Mesendoderm (in vitro differentiated cells): ENCODE measurements at regions not wholly inside any gene's neighbourhood (a gene's known extent, or its start where the extent isn't known, plus 50 kb on each side); places are given as distances from the start of the nearest gene placed in this dataset.

Experiments used
- DNase-seq: peaks from one replicate; pipeline ENCODE4 v3.0.0; 2013
- H2AK5ac ChIP-seq: 2 replicates; pipeline ENCODE4 v1.6.1; 2013; ENCODE audit warnings: low read length, inconsistent platforms
- H2BK120ac ChIP-seq: 2 replicates; pipeline ENCODE4 v1.6.1; 2013; ENCODE audit warnings: low read depth, mild to moderate bottlenecking, low read length, moderate library complexity, mixed read lengths
- H2BK15ac ChIP-seq: replicated peaks from 2 replicates; pipeline ENCODE4 v1.6.1; 2013; ENCODE audit warnings: low read depth, mild to moderate bottlenecking, moderate library complexity
- H2BK5ac ChIP-seq: 2 replicates; pipeline ENCODE4 v1.6.1; 2013; ENCODE audit warnings: low read length, inconsistent platforms
- H3K18ac ChIP-seq: 2 replicates; pipeline ENCODE4 v1.6.1; 2013; ENCODE audit warnings: mild to moderate bottlenecking, low read length, mixed read lengths
- H3K23ac ChIP-seq: one replicate; pipeline ENCODE4 v1.6.1; 2013; ENCODE audit warnings: low read length
- H3K27ac ChIP-seq: 2 replicates; pipeline ENCODE4 v1.5.1; 2013; ENCODE audit warnings: low read depth, mild to moderate bottlenecking, inconsistent platforms, low read length, moderate library complexity
- H3K27me3 ChIP-seq: 2 replicates; pipeline ENCODE4 v1.6.1; 2013; ENCODE audit warnings: low read length, control low read depth, mild to moderate bottlenecking, inconsistent platforms; ENCODE audit not compliant: insufficient read depth, poor library complexity
- H3K36me3 ChIP-seq: 2 replicates; pipeline ENCODE4 v1.6.1; 2013; ENCODE audit warnings: low read length, inconsistent platforms; ENCODE audit not compliant: control insufficient read depth, insufficient read depth
- H3K4ac ChIP-seq: one replicate; pipeline ENCODE4 v1.6.1; 2013; ENCODE audit warnings: low read depth, mild to moderate bottlenecking, low read length, moderate library complexity
- H3K4me1 ChIP-seq: 2 replicates; pipeline ENCODE4 v1.6.1; 2013; ENCODE audit warnings: low read depth, low read length, inconsistent platforms; ENCODE audit not compliant: control insufficient read depth
- H3K4me2 ChIP-seq: 2 replicates; pipeline ENCODE4 v1.6.1; 2013; ENCODE audit warnings: low read length
- H3K4me3 ChIP-seq: 2 replicates; pipeline ENCODE4 v1.5.1; 2013; ENCODE audit warnings: mild to moderate bottlenecking, low read length
- H3K56ac ChIP-seq: one replicate; pipeline ENCODE4 v1.6.1; 2013; ENCODE audit warnings: low read length
- H3K79me1 ChIP-seq: 2 replicates; pipeline ENCODE4 v1.6.1; 2013; ENCODE audit warnings: low read length, inconsistent platforms
- H3K79me2 ChIP-seq: 2 replicates; pipeline ENCODE4 v1.6.1; 2013; ENCODE audit warnings: mild to moderate bottlenecking, low read length; ENCODE audit not compliant: control insufficient read depth, insufficient read depth
- H3K9ac ChIP-seq: 2 replicates; pipeline ENCODE4 v1.6.1; 2013; ENCODE audit warnings: low read length, inconsistent platforms
- H4K5ac ChIP-seq: one replicate; pipeline ENCODE4 v1.6.1; 2013; ENCODE audit warnings: low read length
- H4K8ac ChIP-seq: one replicate; pipeline ENCODE4 v1.6.1; 2013; ENCODE audit warnings: low read depth, mild to moderate bottlenecking, control low read depth, low read length, moderate library complexity
- WGBS: extraction: QIAGEN DNeasy Blood & Tissue Kit; methylation state at CpG from one replicate; pipeline ENCODE4 v1.1.7; 2013; ENCODE audit warnings: low lambda C conversion rate, missing lambda C conversion rate; ENCODE audit not compliant: insufficient coverage; ENCODE audit errors: extremely low coverage; 5-methylcytosine and 5-hydroxymethylcytosine counted together

DNA sequence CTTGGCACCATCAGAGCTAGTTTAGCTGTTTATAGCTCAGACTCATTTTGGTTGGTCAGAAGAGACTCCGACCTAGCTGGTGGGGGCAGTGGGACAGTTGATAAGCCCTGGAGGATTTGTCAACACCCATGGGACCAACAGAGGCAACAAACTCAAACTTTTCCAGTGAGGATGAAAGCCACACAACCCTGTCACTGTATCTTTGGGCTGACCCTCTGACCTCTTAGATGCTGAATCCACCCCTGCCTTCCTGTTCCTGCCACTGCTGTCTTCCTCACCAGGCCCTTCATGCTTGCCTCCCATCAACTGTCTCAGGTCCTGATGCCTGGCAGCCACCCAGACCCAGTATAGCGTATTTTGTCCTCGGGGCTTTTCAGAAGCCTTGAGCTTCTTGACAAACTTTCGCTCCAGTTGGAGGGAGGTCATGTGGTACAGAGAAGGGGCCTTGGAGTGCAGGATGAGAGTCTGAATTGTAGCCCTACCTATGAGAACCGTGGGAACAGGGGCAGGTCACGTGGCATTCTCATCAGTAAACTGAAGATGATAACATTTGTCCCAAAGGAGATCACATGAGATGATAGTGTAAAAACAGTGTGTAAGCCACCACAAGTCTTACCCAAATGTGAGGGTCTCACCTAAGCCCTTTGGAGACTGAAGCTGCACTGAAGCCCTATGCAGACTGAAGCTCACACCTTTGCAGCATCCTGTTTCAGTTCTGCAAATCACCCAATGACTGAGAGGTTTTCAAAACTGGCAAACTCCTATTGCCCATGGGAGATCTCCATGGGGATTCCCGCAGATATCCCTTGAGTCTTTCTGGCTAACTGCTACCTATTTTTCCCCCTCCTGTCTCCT is 72.0 kb upstream of the F13A1 start:
- no peak for DNase-seq
- H3K56ac ChIP-seq: no peak overlapping the region
- H4K8ac ChIP-seq: no peak overlapping the region
- H3K23ac ChIP-seq: no peak overlapping the region
- no peak overlapping the region for H3K4me2 ChIP-seq
- no CpG with 5 or more reads among the region's 7 CpGs for WGBS
- H2BK120ac ChIP-seq: no peak overlapping the region
- H3K4ac ChIP-seq: no peak overlapping the region
- H3K27ac ChIP-seq: no peak overlapping the region
- no peak overlapping the region for H3K4me3 ChIP-seq
- no peaks in the 10 kb centered on the region for H3K79me1 ChIP-seq
- no peak overlapping the region for H4K5ac ChIP-seq
- no peak overlapping the region for H2AK5ac ChIP-seq
- H2BK15ac ChIP-seq: no peak overlapping the region
- H3K18ac ChIP-seq: no peak overlapping the region
- H3K27me3 ChIP-seq: no peaks in the 10 kb centered on the region
- H2BK5ac ChIP-seq: no peak overlapping the region
- no peak overlapping the region for H3K9ac ChIP-seq
- no peaks in the 10 kb centered on the region for H3K79me2 ChIP-seq
- H3K36me3 ChIP-seq: no peaks in the 10 kb centered on the region
- H3K4me1 ChIP-seq: no peaks in the 10 kb centered on the region

DNA sequence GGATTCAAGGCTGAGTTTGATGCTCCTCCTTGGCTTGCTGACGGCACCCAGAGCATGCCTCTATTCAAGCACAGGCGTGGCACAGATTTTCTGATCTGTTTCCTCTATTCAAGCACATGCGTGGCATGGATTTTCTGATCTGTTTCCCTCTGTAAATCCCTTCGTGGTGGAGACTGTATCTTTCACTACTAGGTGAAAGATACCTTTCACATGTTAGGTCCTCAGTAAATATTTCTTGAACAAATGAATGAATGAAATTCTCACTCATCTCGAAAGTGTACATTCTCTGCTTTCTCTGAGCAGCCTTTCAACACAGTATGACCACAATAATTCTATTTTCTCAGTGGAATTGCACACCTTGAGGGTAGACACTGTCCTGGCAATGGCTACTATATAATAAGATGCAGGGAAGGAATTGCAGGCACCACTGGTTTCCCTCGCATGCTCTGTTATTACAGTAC is 72.6 kb upstream of the F13A1 start:
- no peak overlapping the region for H2BK5ac ChIP-seq
- no peak overlapping the region for H2AK5ac ChIP-seq
- no peaks in the 10 kb centered on the region for H3K4me1 ChIP-seq
- no peak overlapping the region for H3K23ac ChIP-seq
- H3K4ac ChIP-seq: no peak overlapping the region
- no peak overlapping the region for H2BK15ac ChIP-seq
- H4K5ac ChIP-seq: no peak overlapping the region
- no peak overlapping the region for H3K18ac ChIP-seq
- H4K8ac ChIP-seq: no peak overlapping the region
- H3K56ac ChIP-seq: no peak overlapping the region
- DNase-seq: no peak
- no peaks in the 10 kb centered on the region for H3K79me1 ChIP-seq
- no peaks in the 10 kb centered on the region for H3K27me3 ChIP-seq
- no peak overlapping the region for H3K27ac ChIP-seq
- WGBS: no CpG with 5 or more reads among the region's 6 CpGs
- H3K4me3 ChIP-seq: no peak overlapping the region
- H3K9ac ChIP-seq: no peak overlapping the region
- no peaks in the 10 kb centered on the region for H3K79me2 ChIP-seq
- no peak overlapping the region for H3K4me2 ChIP-seq
- no peaks in the 10 kb centered on the region for H3K36me3 ChIP-seq
- H2BK120ac ChIP-seq: no peak overlapping the region

DNA sequence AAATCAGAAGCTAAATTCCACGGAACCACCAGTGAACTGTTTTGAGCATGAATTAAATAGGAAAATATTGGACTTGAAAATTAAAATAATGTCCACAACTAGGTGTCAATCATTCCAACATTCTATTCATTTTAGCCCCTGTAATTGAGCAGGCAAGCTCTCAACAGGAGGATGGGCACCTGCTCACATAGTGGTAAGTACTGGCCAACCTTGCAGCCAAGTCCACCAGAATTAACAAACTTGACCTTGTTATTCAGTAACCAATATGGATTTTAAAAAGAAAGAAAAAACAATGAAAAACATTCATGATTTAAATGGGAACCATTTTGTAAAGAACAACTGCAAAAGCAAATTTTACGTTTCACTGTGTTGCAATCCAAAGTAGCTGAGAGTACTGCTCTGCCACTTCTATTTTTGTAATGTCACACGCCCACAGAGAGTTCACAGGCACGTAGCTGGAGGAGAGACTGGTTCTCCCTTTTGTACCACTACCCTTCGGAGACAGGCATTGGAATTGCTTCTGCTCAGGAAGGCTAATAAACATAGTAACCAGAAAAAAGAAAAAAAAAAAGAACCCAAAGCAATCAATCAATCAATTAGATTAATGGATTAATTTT is 75.2 kb upstream of the F13A1 start:
- Histone ChIP-seq H3K79me1 (no peaks in the 10 kb centered on the region), H3K79me2 (no peaks in the 10 kb centered on the region), H4K8ac (no peak overlapping the region), H3K56ac (no peak overlapping the region), H2AK5ac (no peak overlapping the region), H3K9ac (no peak overlapping the region), H3K4me2 (no peak overlapping the region), H3K4ac (no peak overlapping the region), H3K4me1 (no peaks in the 10 kb centered on the region), H3K4me3 (no peak overlapping the region), H3K18ac (no peak overlapping the region), H3K27me3 (no peaks in the 10 kb centered on the region), H3K27ac (no peak overlapping the region), H2BK120ac (no peak overlapping the region), H2BK5ac (no peak overlapping the region), H3K36me3 (no peaks in the 10 kb centered on the region), H4K5ac (no peak overlapping the region), H2BK15ac (no peak overlapping the region), H3K23ac (no peak overlapping the region)
- DNase-seq: no peak
- no CpG with 5 or more reads among the region's 5 CpGs for WGBS

DNA sequence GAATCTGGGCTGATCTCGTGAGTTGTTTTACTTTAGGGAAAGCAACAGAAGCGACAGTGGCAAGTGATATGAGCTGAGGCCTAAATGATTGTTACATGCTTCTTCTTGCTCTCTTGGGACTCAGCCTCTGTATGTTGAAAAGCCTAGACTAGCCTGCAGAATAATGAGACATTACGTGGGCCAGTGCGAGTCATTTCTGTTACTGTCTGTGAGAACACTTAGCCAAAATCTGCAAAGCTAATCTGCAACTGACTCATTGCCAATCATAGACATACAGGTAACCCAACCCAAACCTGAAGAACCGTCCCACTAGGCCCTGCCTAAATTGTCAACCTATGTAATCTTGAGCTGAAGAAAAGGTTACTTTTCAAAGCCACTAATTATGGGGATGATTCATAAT is 77.4 kb upstream of the F13A1 start:
- Histone ChIP-seq H3K79me1 (no peaks in the 10 kb centered on the region), H3K4ac (no peak overlapping the region), H2BK15ac (no peak overlapping the region), H3K18ac (no peak overlapping the region), H2BK5ac (no peak overlapping the region), H3K23ac (no peak overlapping the region), H2BK120ac (no peak overlapping the region), H3K56ac (no peak overlapping the region), H3K36me3 (no peaks in the 10 kb centered on the region), H4K5ac (no peak overlapping the region), H2AK5ac (no peak overlapping the region), H3K27me3 (no peaks in the 10 kb centered on the region), H3K27ac (no peak overlapping the region), H3K79me2 (no peaks in the 10 kb centered on the region), H4K8ac (no peak overlapping the region), H3K9ac (no peak overlapping the region), H3K4me1 (no peaks in the 10 kb centered on the region), H3K4me2 (no peak overlapping the region), H3K4me3 (no peak overlapping the region)
- WGBS: no CpG with 5 or more reads among the region's 5 CpGs
- no peak for DNase-seq

DNA sequence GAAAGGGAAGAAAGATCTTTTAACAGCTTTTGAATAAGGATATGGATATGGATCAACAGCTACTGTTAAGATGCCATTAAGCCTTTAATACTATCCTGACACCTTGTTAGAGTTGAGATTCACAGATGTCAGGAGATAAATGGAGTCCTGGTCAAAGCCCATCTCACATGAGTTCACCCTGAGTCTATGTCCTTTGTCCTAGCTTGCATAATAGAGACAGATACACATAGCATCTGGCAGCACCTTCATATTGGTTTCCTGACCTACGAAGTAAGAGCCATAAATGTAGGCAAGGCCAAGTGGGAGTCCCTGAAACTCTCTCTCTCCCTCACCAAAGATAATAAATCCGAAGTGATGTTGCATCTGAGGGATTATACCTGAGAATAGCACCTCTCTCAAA is 79.1 kb upstream of the F13A1 start:
- Histone ChIP-seq H3K4me2 (no peak overlapping the region), H2AK5ac (no peak overlapping the region), H3K27ac (no peak overlapping the region), H2BK15ac (no peak overlapping the region), H3K36me3 (no peaks in the 10 kb centered on the region), H2BK120ac (no peak overlapping the region), H4K8ac (no peak overlapping the region), H3K18ac (no peak overlapping the region), H3K9ac (no peak overlapping the region), H3K79me1 (no peaks in the 10 kb centered on the region), H3K4ac (no peak overlapping the region), H2BK5ac (no peak overlapping the region), H3K4me1 (no peaks in the 10 kb centered on the region), H3K23ac (no peak overlapping the region), H4K5ac (no peak overlapping the region), H3K79me2 (no peaks in the 10 kb centered on the region), H3K56ac (no peak overlapping the region), H3K4me3 (no peak overlapping the region), H3K27me3 (no peaks in the 10 kb centered on the region)
- no CpG with 5 or more reads among the region's 2 CpGs for WGBS
- DNase-seq: no peak
